Neural progenitor cell (in vitro differentiated cells): ENCODE measurements at regions not wholly inside any gene's neighbourhood (a gene's known extent, or its start where the extent isn't known, plus 50 kb on each side); places are given as distances from the start of the nearest gene placed in this dataset.

ENCODE experiments used
- DNase-seq: peaks from one replicate; pipeline ENCODE4 v3.0.0-alpha.2; 2016; ENCODE audit warnings: low spot score
- H2AFZ ChIP-seq: fragments of 200-600 bp; sonication (generic); replicated peaks from 2 replicates; pipeline ENCODE4 v1.6.1; 2016; ENCODE audit warnings: antibody characterized with exemption
- H3F3A ChIP-seq: fragments of 200-600 bp; sonication (generic); 2 replicates; pipeline ENCODE4 v1.6.1; 2016; ENCODE audit warnings: antibody characterized with exemption, low read depth
- H3K27ac ChIP-seq: fragments of 200-600 bp; sonication (generic); 2 replicates; pipeline ENCODE4 v1.5.1; 2016; ENCODE audit warnings: mild to moderate bottlenecking
- H3K27me3 ChIP-seq: fragments of 200-600 bp; sonication (generic); 2 replicates; pipeline ENCODE4 v1.6.1; 2016; ENCODE audit warnings: mild to moderate bottlenecking, moderate library complexity
- H3K36me3 ChIP-seq: fragments of 200-600 bp; sonication (generic); 2 replicates; pipeline ENCODE4 v1.5.1; 2016
- H3K4me1 ChIP-seq: fragments of 200-600 bp; sonication (generic); 2 replicates; pipeline ENCODE4 v1.6.1; 2016; ENCODE audit warnings: mixed run types
- H3K4me2 ChIP-seq: fragments of 200-600 bp; sonication (generic); 2 replicates; pipeline ENCODE4 v1.6.1; 2016
- H3K4me3 ChIP-seq: fragments of 200-600 bp; sonication (generic); 2 replicates; pipeline ENCODE4 v1.5.1; 2016
- H3K79me2 ChIP-seq: fragments of 200-600 bp; sonication (generic); 2 replicates; pipeline ENCODE4 v1.6.1; 2016; ENCODE audit warnings: low read depth
- H3K9ac ChIP-seq: fragments of 200-600 bp; sonication (generic); 2 replicates; pipeline ENCODE4 v1.6.1; 2016
- H3K9me3 ChIP-seq: fragments of 200-600 bp; sonication (generic); 2 replicates; pipeline ENCODE4 v1.5.1; 2016; ENCODE audit warnings: low read depth
- H4K20me1 ChIP-seq: fragments of 200-600 bp; sonication (generic); 2 replicates; pipeline ENCODE4 v1.6.1; 2016; ENCODE audit warnings: low read depth
- H3K27ac Mint-ChIP-seq: 3 replicates; pipeline ENCODE4 v1.8.0; 2021; ENCODE audit warnings: mixed read lengths
- H3K27me3 Mint-ChIP-seq: 2 replicates; pipeline ENCODE4 v1.8.0; 2022; ENCODE audit warnings: low read depth, mild to moderate bottlenecking, inconsistent platforms, moderate library complexity, mixed read lengths; ENCODE audit not compliant: insufficient read depth
- H3K36me3 Mint-ChIP-seq: 3 replicates; pipeline ENCODE4 v1.8.0; 2021; ENCODE audit warnings: mixed read lengths
- H3K4me1 Mint-ChIP-seq: 3 replicates; pipeline ENCODE4 v1.8.0; 2021; ENCODE audit warnings: mixed read lengths
- H3K4me3 Mint-ChIP-seq: 3 replicates; pipeline ENCODE4 v1.8.0; 2021; ENCODE audit warnings: mild to moderate bottlenecking, moderate library complexity, mixed read lengths
- H3K9me3 Mint-ChIP-seq: 3 replicates; pipeline ENCODE4 v1.8.0; 2020; ENCODE audit warnings: mixed read lengths
- CTCF ChIP-seq: fragments of 200-600 bp; sonication (generic); IDR thresholded peaks from 2 replicates; pipeline ENCODE4 v1.5.1; 2017; ENCODE audit warnings: antibody characterized with exemption, mild to moderate bottlenecking
- EZH2 ChIP-seq: fragments of 200-600 bp; sonication (generic); IDR thresholded peaks from 2 replicates; pipeline ENCODE4 v1.6.1; 2017; ENCODE audit warnings: antibody characterized with exemption, mild to moderate bottlenecking, moderate library complexity
- EZH2phosphoT487 ChIP-seq: fragments of 200-600 bp; sonication (generic); IDR thresholded peaks from 2 replicates; pipeline ENCODE4 v1.6.1; 2017; ENCODE audit warnings: antibody characterized with exemption

GRCh38 chr4:60033826-60034225, 1166.3 kb upstream of the ADGRL3 start:
- Mint-ChIP-seq H3K4me3 (no peak overlapping the region), H3K27ac (no peak overlapping the region), H3K27me3 (no peaks in the 10 kb centered on the region), H3K4me1 (no peaks in the 10 kb centered on the region), H3K36me3 (no peaks in the 10 kb centered on the region), H3K9me3 (no peaks in the 10 kb centered on the region)
- Histone ChIP-seq H3K27ac (no peak overlapping the region), H3K27me3 (no peaks in the 10 kb centered on the region), H3K4me1 (no peaks in the 10 kb centered on the region), H4K20me1 (no peaks in the 10 kb centered on the region), H3F3A (no peaks in the 10 kb centered on the region), H3K9me3 (no peaks in the 10 kb centered on the region), H3K36me3 (no peaks in the 10 kb centered on the region), H3K9ac (no peak overlapping the region), H3K4me2 (no peak overlapping the region), H3K4me3 (no peak overlapping the region), H2AFZ (peak overlapping the region; percentile 94), H3K79me2 (no peaks in the 10 kb centered on the region)
- TF ChIP-seq CTCF: no peak
- no peak for TF ChIP-seq EZH2
- TF ChIP-seq EZH2phosphoT487: no peak
- no peak for DNase-seq

GRCh38 chr4:60034361-60034760, 1165.8 kb upstream of the ADGRL3 start:
- Histone ChIP-seq H2AFZ (peak overlapping the region; percentile 94), H3K79me2 (no peaks in the 10 kb centered on the region), H3K4me3 (no peak overlapping the region), H3K27ac (no peak overlapping the region), H3F3A (no peaks in the 10 kb centered on the region), H3K4me2 (peak overlapping the region; percentile 17), H3K27me3 (no peaks in the 10 kb centered on the region), H3K9ac (no peak overlapping the region), H3K9me3 (no peaks in the 10 kb centered on the region), H3K36me3 (no peaks in the 10 kb centered on the region), H3K4me1 (no peaks in the 10 kb centered on the region), H4K20me1 (no peaks in the 10 kb centered on the region)
- Mint-ChIP-seq H3K36me3 (no peaks in the 10 kb centered on the region), H3K4me1 (no peaks in the 10 kb centered on the region), H3K9me3 (no peaks in the 10 kb centered on the region), H3K27me3 (no peaks in the 10 kb centered on the region), H3K27ac (no peak overlapping the region), H3K4me3 (no peak overlapping the region)
- peak; percentile 7 for DNase-seq
- TF ChIP-seq EZH2phosphoT487 (no peak), CTCF (no peak), EZH2 (no peak)

- Mint-ChIP-seq H3K36me3 (no peaks in the 10 kb centered on the region), H3K27me3 (no peaks in the 10 kb centered on the region), H3K4me1 (no peaks in the 10 kb centered on the region), H3K4me3 (no peak overlapping the region), H3K9me3 (peaks cover 5% of the 10 kb centered on the region), H3K27ac (no peak overlapping the region)
- Histone ChIP-seq H4K20me1 (no peaks in the 10 kb centered on the region), H3K4me3 (no peak overlapping the region), H2AFZ (no peak overlapping the region), H3K9me3 (no peaks in the 10 kb centered on the region), H3K79me2 (no peaks in the 10 kb centered on the region), H3K9ac (no peak overlapping the region), H3K4me2 (no peak overlapping the region), H3K27ac (no peak overlapping the region), H3K36me3 (no peaks in the 10 kb centered on the region), H3K4me1 (no peaks in the 10 kb centered on the region), H3K27me3 (no peaks in the 10 kb centered on the region), H3F3A (no peaks in the 10 kb centered on the region)
- TF ChIP-seq EZH2: no peak
- TF ChIP-seq EZH2phosphoT487: no peak
- no peak for TF ChIP-seq CTCF
- no peak for DNase-seq
Observed at GRCh38 chr4:60039908-60040307, 1160.2 kb upstream of the ADGRL3 start.
